ENCODE measurements at regions not wholly inside any gene's neighbourhood (a gene's known extent, or its start where the extent isn't known, plus 50 kb on each side); places are given as distances from the start of the nearest gene placed in this dataset.
"Not testable (repeated sequence)": the region's sequence is repeated elsewhere in the genome, so short reads cannot be mapped to it uniquely, and the experiment has no call there.

DNA sequence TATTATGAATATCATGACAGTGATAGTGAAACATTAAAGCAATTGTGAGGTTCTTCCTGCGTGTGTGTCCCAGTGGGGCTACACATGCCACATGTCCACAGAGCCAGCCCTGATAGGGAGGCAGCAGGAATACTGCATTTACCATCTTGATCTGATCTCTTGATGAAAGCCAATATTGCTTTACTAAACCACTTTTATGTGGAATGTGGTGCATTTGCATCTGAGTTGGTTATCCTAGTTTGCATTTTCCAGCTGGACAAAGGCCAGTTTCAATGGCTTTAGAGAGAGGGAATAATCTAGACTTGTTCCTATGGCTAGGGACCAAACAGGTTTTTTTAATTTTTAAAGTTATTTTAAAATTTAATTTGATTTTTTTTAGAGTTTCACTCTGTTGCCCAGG lies 216.3 kb upstream of the FERMT1 start:
- Histone ChIP-seq H3K27ac (no peak overlapping the region), H3K4me3 (no peak overlapping the region), H3K4me2 (no peak overlapping the region), H3K4me1 (no peaks in the 10 kb centered on the region), H3K9me3 (no peaks in the 10 kb centered on the region)
- ATAC-seq: no peak
- no peak for FAIRE-seq
- ChIA-PET POLR2A (no interaction called here), CTCF (no interaction called here)
- 0% methylated on average over 1 of the region's 1 CpG for WGBS (ENCODE audit: missing lambda C conversion rate)
- no peak for DNase-seq (ENCODE audit: low read depth in 1 of 2, low spot score in 1 of 2)
- TF ChIP-seq NPAS2 (CRISPR knock-in tag; IDR thresholded peaks at IDR 0.05; ENCODE audit: borderline replicate concordance): no peak
- no peak for TF ChIP-seq JUN (IDR thresholded peaks at IDR 0.05)
- TF ChIP-seq ZC3H11A (IDR thresholded peaks at IDR 0.05): no peak
- TF ChIP-seq MYC (IDR thresholded peaks at IDR 0.05; ENCODE audit: borderline replicate concordance, low read length): no peak
- TF ChIP-seq ZSCAN20 (CRISPR knock-in tag; IDR thresholded peaks at IDR 0.05): no peak
- no peak for TF ChIP-seq HOXB5 (CRISPR knock-in tag; IDR thresholded peaks at IDR 0.05)
- TF ChIP-seq, protein P1, sequence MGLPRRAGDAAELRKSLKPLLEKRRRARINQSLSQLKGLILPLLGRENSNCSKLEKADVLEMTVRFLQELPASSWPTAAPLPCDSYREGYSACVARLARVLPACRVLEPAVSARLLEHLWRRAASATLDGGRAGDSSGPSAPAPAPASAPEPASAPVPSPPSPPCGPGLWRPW (IDR thresholded peaks at IDR 0.05): no peak
- no peak for TF ChIP-seq SREBF2 (IDR thresholded peaks at IDR 0.05)

DNA sequence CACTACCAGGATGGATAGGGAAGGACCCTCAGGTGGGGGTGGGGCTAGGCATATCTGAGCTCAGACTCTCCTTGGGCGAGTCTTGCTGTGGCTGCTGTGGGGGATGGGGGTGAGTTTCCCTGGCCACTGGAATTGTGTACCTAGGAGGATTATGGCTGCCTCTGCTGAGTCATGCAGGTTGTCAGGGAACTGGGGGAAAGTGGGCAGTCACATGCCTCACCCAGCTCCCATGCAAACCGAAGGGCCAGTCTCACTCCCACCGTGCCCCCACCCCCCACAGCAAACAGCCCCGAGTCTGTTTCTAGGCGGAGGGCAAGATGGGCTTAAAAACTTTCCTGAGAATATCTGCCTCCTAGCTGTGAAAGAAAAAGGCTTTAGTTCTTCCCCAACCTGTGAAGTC lies 210.3 kb upstream of the FERMT1 start:
- Histone ChIP-seq H3K4me1 (no peaks in the 10 kb centered on the region), H3K4me2 (peak overlapping the region; percentile 26; the same call in 1 of the 3 replicates), H3K4me3 (no peak overlapping the region), H3K9me3 (no peaks in the 10 kb centered on the region), H3K27ac (no peak overlapping the region)
- CTCF ChIA-PET: no interaction called here
- FAIRE-seq: no peak
- WGBS (ENCODE audit: missing lambda C conversion rate): 6% methylated on average over 5 of the region's 5 CpGs
- no peak for ATAC-seq
- POLR2A ChIA-PET: no interaction called here
- peak in 1 of 2 experiments; percentile 13 for DNase-seq (ENCODE audit: low read depth in 1 of 2, low spot score in 1 of 2)
- TF ChIP-seq CHD2 (IDR thresholded peaks at IDR 0.05; ENCODE audit: low read length, partially characterized antibody): no peak
- no peak for TF ChIP-seq CBX2 (IDR thresholded peaks at IDR 0.05; ENCODE audit: borderline replicate concordance, low read depth)
- TF ChIP-seq MAFK (IDR thresholded peaks at IDR 0.05; ENCODE audit: partially characterized antibody): no peak
- TF ChIP-seq, protein P2, sequence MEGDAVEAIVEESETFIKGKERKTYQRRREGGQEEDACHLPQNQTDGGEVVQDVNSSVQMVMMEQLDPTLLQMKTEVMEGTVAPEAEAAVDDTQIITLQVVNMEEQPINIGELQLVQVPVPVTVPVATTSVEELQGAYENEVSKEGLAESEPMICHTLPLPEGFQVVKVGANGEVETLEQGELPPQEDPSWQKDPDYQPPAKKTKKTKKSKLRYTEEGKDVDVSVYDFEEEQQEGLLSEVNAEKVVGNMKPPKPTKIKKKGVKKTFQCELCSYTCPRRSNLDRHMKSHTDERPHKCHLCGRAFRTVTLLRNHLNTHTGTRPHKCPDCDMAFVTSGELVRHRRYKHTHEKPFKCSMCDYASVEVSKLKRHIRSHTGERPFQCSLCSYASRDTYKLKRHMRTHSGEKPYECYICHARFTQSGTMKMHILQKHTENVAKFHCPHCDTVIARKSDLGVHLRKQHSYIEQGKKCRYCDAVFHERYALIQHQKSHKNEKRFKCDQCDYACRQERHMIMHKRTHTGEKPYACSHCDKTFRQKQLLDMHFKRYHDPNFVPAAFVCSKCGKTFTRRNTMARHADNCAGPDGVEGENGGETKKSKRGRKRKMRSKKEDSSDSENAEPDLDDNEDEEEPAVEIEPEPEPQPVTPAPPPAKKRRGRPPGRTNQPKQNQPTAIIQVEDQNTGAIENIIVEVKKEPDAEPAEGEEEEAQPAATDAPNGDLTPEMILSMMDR (IDR thresholded peaks at IDR 0.05): no peak
- no peak for TF ChIP-seq TP53 (CRISPR knock-in tag; IDR thresholded peaks at IDR 0.05)
- TF ChIP-seq, protein P3, sequence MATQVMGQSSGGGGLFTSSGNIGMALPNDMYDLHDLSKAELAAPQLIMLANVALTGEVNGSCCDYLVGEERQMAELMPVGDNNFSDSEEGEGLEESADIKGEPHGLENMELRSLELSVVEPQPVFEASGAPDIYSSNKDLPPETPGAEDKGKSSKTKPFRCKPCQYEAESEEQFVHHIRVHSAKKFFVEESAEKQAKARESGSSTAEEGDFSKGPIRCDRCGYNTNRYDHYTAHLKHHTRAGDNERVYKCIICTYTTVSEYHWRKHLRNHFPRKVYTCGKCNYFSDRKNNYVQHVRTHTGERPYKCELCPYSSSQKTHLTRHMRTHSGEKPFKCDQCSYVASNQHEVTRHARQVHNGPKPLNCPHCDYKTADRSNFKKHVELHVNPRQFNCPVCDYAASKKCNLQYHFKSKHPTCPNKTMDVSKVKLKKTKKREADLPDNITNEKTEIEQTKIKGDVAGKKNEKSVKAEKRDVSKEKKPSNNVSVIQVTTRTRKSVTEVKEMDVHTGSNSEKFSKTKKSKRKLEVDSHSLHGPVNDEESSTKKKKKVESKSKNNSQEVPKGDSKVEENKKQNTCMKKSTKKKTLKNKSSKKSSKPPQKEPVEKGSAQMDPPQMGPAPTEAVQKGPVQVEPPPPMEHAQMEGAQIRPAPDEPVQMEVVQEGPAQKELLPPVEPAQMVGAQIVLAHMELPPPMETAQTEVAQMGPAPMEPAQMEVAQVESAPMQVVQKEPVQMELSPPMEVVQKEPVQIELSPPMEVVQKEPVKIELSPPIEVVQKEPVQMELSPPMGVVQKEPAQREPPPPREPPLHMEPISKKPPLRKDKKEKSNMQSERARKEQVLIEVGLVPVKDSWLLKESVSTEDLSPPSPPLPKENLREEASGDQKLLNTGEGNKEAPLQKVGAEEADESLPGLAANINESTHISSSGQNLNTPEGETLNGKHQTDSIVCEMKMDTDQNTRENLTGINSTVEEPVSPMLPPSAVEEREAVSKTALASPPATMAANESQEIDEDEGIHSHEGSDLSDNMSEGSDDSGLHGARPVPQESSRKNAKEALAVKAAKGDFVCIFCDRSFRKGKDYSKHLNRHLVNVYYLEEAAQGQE (IDR thresholded peaks at IDR 0.05): no peak
- TF ChIP-seq HOXB13 (CRISPR knock-in tag; IDR thresholded peaks at IDR 0.05; ENCODE audit: low read depth): no peak
- TF ChIP-seq, protein P1 (IDR thresholded peaks at IDR 0.05): no peak
- TF ChIP-seq RFX5 (IDR thresholded peaks at IDR 0.05): no peak
- no peak for TF ChIP-seq RNF2 (IDR thresholded peaks at IDR 0.05; ENCODE audit: borderline replicate concordance, low read depth)
- TF ChIP-seq, protein P4, sequence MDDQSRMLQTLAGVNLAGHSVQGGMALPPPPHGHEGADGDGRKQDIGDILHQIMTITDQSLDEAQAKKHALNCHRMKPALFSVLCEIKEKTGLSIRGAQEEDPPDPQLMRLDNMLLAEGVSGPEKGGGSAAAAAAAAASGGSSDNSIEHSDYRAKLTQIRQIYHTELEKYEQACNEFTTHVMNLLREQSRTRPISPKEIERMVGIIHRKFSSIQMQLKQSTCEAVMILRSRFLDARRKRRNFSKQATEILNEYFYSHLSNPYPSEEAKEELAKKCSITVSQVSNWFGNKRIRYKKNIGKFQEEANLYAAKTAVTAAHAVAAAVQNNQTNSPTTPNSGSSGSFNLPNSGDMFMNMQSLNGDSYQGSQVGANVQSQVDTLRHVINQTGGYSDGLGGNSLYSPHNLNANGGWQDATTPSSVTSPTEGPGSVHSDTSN (IDR thresholded peaks at IDR 0.05): no peak
- TF ChIP-seq RCOR1 (IDR thresholded peaks at IDR 0.05; ENCODE audit: low read depth, low read length): no peak
- no peak for TF ChIP-seq JUN (IDR thresholded peaks at IDR 0.05)
- TF ChIP-seq HDAC2 (IDR thresholded peaks at IDR 0.05): no peak

DNA sequence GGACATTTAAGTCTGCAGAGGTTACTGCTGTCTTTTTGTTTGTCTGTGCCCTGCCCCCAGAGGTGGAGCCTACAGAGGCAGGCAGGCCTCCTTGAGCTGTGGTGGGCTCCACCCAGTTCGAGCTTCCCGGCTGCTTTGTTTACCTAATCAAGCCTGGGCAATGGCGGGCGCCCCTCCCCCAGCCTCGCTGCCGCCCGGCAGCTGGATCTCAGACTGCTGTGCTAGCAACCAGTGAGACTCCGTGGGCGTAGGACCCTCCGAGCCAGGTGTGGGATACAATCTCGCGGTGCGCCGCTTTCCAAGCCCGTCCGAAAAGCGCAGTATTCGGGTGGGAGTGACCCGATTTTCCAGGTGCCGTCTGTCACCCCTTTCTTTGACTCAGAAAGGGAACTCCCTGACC lies 198.4 kb upstream of the FERMT1 start:
- POLR2A ChIA-PET; FAIRE-seq; H3K9me3 ChIP-seq; H3K4me2 ChIP-seq; DNase-seq (ENCODE audit: low read depth in 1 of 2, low spot score in 1 of 2); H3K4me1 ChIP-seq; CTCF ChIA-PET; ATAC-seq; H3K27ac ChIP-seq; H3K4me3 ChIP-seq: not testable (repeated sequence)
- no CpG with 5 or more reads among the region's 20 CpGs for WGBS (ENCODE audit: missing lambda C conversion rate)

Measured in A549 (cell line).